Parathyroid adenoma (tissue), 2 donors: ENCODE measurements at regions not wholly inside any gene's neighbourhood (a gene's known extent, or its start where the extent isn't known, plus 50 kb on each side); places are given as distances from the start of the nearest gene placed in this dataset.

Experiments
- H2AFZ ChIP-seq: fragments of 300-600 bp; sonication (generic); one replicate; pipeline ENCODE4 v1.7.0; 2017; ENCODE audit warnings: antibody characterized with exemption, mild to moderate bottlenecking
- H3K27ac ChIP-seq: fragments of 300-600 bp; sonication (generic); one replicate; pipeline ENCODE4 v1.7.0; 2017
- H3K27me3 ChIP-seq: fragments of 300-600 bp; sonication (generic); one replicate; pipeline ENCODE4 v1.7.0; 2017; ENCODE audit warnings: low read length; ENCODE audit not compliant: control insufficient read depth, insufficient read depth
- H3K36me3 ChIP-seq: fragments of 300-600 bp; sonication (generic); one replicate; pipeline ENCODE4 v1.7.0; 2017; ENCODE audit warnings: low read length; ENCODE audit not compliant: control insufficient read depth, insufficient read depth
- H3K4me1 ChIP-seq: fragments of 300-600 bp; sonication (generic); one replicate; pipeline ENCODE4 v1.7.0; 2017; ENCODE audit warnings: control low read depth
- H3K4me2 ChIP-seq: fragments of 300-600 bp; sonication (generic); one replicate; pipeline ENCODE4 v1.7.0; 2017; ENCODE audit warnings: low read length
- H3K4me3 ChIP-seq: fragments of 300-600 bp; sonication (generic); one replicate; pipeline ENCODE4 v1.7.0; 2017; ENCODE audit warnings: low read depth, low read length
- H3K79me2 ChIP-seq: fragments of 300-600 bp; sonication (generic); one replicate; pipeline ENCODE4 v1.7.0; 2017; ENCODE audit warnings: control low read depth
- H3K9ac ChIP-seq: fragments of 300-600 bp; sonication (generic); one replicate; pipeline ENCODE4 v1.7.0; 2017; ENCODE audit warnings: mild to moderate bottlenecking
- H3K9me3 ChIP-seq: fragments of 300-600 bp; sonication (generic); one replicate; pipeline ENCODE4 v1.7.0; 2017; ENCODE audit warnings: low read length; ENCODE audit not compliant: control insufficient read depth
- TF ChIP-seq, protein P1 (sequence below): fragments of 300-600 bp; sonication (generic); IDR thresholded peaks from one replicate; pipeline ENCODE4 v1.7.0; 2017; ENCODE audit warnings: antibody characterized with exemption, mild to moderate bottlenecking
- donor health status: primary hyperparathyroidism.

GRCh38 chr7:125727215-125727614 is 797.6 kb upstream of the POT1 start:
- Histone ChIP-seq H3K27me3 (no peaks in the 10 kb centered on the region), H3K27ac (no peak overlapping the region), H3K9me3 (no peaks in the 10 kb centered on the region), H2AFZ (no peak overlapping the region), H3K79me2 (no peaks in the 10 kb centered on the region), H3K4me3 (no peak overlapping the region), H3K4me1 (no peaks in the 10 kb centered on the region), H3K4me2 (no peak overlapping the region), H3K36me3 (no peaks in the 10 kb centered on the region), H3K9ac (no peak overlapping the region)
- TF ChIP-seq, protein P1, sequence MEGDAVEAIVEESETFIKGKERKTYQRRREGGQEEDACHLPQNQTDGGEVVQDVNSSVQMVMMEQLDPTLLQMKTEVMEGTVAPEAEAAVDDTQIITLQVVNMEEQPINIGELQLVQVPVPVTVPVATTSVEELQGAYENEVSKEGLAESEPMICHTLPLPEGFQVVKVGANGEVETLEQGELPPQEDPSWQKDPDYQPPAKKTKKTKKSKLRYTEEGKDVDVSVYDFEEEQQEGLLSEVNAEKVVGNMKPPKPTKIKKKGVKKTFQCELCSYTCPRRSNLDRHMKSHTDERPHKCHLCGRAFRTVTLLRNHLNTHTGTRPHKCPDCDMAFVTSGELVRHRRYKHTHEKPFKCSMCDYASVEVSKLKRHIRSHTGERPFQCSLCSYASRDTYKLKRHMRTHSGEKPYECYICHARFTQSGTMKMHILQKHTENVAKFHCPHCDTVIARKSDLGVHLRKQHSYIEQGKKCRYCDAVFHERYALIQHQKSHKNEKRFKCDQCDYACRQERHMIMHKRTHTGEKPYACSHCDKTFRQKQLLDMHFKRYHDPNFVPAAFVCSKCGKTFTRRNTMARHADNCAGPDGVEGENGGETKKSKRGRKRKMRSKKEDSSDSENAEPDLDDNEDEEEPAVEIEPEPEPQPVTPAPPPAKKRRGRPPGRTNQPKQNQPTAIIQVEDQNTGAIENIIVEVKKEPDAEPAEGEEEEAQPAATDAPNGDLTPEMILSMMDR = no peak

- no peaks in the 10 kb centered on the region for H3K79me2 ChIP-seq
- no peaks in the 10 kb centered on the region for H3K4me1 ChIP-seq
- H2AFZ ChIP-seq = no peak overlapping the region
- H3K4me3 ChIP-seq = no peak overlapping the region
- no peaks in the 10 kb centered on the region for H3K27me3 ChIP-seq
- H3K9ac ChIP-seq = no peak overlapping the region
- no peaks in the 10 kb centered on the region for H3K36me3 ChIP-seq
- H3K9me3 ChIP-seq = no peaks in the 10 kb centered on the region
- no peak overlapping the region for H3K4me2 ChIP-seq
- no peak overlapping the region for H3K27ac ChIP-seq
- TF ChIP-seq, protein P1 = no peak
These were observed 766.0 kb upstream of the POT1 start for GRCh38 chr7:125695626-125696025.

DNA sequence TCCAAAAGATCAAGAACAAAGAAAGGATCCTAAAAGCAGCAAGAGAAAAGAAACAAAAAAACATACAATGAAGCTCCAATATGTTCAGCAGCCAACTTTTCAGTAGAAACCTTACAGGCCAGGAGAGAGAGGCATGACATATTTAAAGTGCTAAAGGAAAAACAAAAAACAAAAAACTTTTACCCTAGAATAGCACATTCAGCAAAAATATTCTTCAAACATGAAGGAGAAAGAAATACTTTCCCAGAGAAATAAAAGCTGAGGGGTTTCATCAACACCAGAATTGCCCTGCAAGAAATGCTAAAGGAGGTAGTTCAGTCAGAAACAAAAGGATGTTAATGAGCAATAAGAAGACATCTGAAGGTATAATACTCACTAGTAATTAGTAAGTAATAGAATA is 753.5 kb upstream of the POT1 start:
- no peaks in the 10 kb centered on the region for H3K9me3 ChIP-seq
- no peak overlapping the region for H3K4me2 ChIP-seq
- H3K9ac ChIP-seq = no peak overlapping the region
- no peaks in the 10 kb centered on the region for H3K4me1 ChIP-seq
- TF ChIP-seq, protein P1 = no peak
- H3K36me3 ChIP-seq = no peaks in the 10 kb centered on the region
- no peak overlapping the region for H2AFZ ChIP-seq
- no peaks in the 10 kb centered on the region for H3K27me3 ChIP-seq
- H3K79me2 ChIP-seq = no peaks in the 10 kb centered on the region
- H3K27ac ChIP-seq = no peak overlapping the region
- H3K4me3 ChIP-seq = no peak overlapping the region

DNA sequence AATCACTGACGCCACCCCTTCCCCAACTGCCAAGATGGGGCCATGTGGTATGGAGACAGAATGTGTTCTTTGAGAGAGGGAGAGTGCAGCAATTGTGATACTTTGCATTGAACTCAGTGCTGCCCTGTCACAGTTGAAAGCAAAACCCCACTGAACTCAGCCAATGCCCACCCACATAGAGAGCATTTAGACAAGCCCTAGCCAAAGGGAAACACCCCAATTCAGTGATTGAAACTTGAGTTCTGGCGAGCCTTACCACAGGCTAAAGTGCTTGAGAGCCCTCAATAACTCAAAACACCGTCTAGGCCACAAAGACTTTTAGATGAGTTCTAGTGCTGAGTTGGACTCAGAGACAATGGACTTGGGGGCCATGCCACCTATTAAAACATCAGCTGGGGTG is 751.9 kb upstream of the POT1 start:
- H2AFZ ChIP-seq = no peak overlapping the region
- TF ChIP-seq, protein P1 = no peak
- H3K4me2 ChIP-seq = no peak overlapping the region
- no peak overlapping the region for H3K4me3 ChIP-seq
- H3K27me3 ChIP-seq = no peaks in the 10 kb centered on the region
- no peaks in the 10 kb centered on the region for H3K9me3 ChIP-seq
- H3K36me3 ChIP-seq = no peaks in the 10 kb centered on the region
- H3K4me1 ChIP-seq = no peaks in the 10 kb centered on the region
- no peaks in the 10 kb centered on the region for H3K79me2 ChIP-seq
- no peak overlapping the region for H3K27ac ChIP-seq
- no peak overlapping the region for H3K9ac ChIP-seq

- no peaks in the 10 kb centered on the region for H3K27me3 ChIP-seq
- H3K9me3 ChIP-seq = no peaks in the 10 kb centered on the region
- H3K9ac ChIP-seq = no peak overlapping the region
- no peak overlapping the region for H2AFZ ChIP-seq
- no peaks in the 10 kb centered on the region for H3K4me1 ChIP-seq
- no peaks in the 10 kb centered on the region for H3K36me3 ChIP-seq
- TF ChIP-seq, protein P1 = no peak
- no peaks in the 10 kb centered on the region for H3K79me2 ChIP-seq
- no peak overlapping the region for H3K27ac ChIP-seq
- H3K4me3 ChIP-seq = no peak overlapping the region
- H3K4me2 ChIP-seq = no peak overlapping the region
These were observed 749.1 kb upstream of the POT1 start for GRCh38 chr7:125678771-125679170.
